PC-9 (cell line): ENCODE measurements at regions not wholly inside any gene's neighbourhood (a gene's known extent, or its start where the extent isn't known, plus 50 kb on each side); places are given as distances from the start of the nearest gene placed in this dataset.

Experiments
- CTCF ChIP-seq: fragments of 200-600 bp; sonication (generic); conservative IDR thresholded peaks from 2 replicates; pipeline ENCODE4 v1.6.1; 2017; ENCODE audit warnings: mixed run types, antibody characterized with exemption, mild to moderate bottlenecking, moderate library complexity
- EZH2 ChIP-seq: fragments of 200-600 bp; sonication (generic); IDR thresholded peaks from 2 replicates; pipeline ENCODE4 v1.8.0; 2017; ENCODE audit warnings: antibody characterized with exemption, low read depth

GRCh38 chr4:137892134-137892533, 350.0 kb downstream of the SLC7A11 start:
- TF ChIP-seq CTCF (no peak), EZH2 (no peak)
